Stomach (tissue), 8 donors: ENCODE measurements at regions not wholly inside any gene's neighbourhood (a gene's known extent, or its start where the extent isn't known, plus 50 kb on each side); places are given as distances from the start of the nearest gene placed in this dataset.
A peak's percentile ranks its signal among the peaks of the same experiment; 100 is the strongest.

Experiments
- DNase-seq, 2 donors: peaks; one replicate each; pipeline versions ENCODE4 v3.0.0 to v3.0.0-alpha.2; 2013 to 2019
- H3K27ac ChIP-seq, 5 donors: fragments of 200-600 bp in 4 of 5; sonication (generic) in 4 of 5; one replicate each; pipeline ENCODE4 v1.5.1; 2013 to 2019; ENCODE audit warnings: mild to moderate bottlenecking in 1 of 5, moderate library complexity in 1 of 5
- H3K27me3 ChIP-seq, 3 donors: fragments of 200-600 bp; sonication (generic); one replicate each; pipeline ENCODE4 v1.5.1; 2017 to 2019; ENCODE audit warnings: mixed run types in 1 of 3
- H3K36me3 ChIP-seq, 4 donors: fragments of 200-600 bp; sonication (generic); 1 replicate in 3 of 4; 2 replicates in 1 of 4; pipeline ENCODE4 v1.5.1; 2016 to 2019
- H3K4me1 ChIP-seq, 4 donors: fragments of 200-600 bp; sonication (generic); one replicate each; pipeline ENCODE4 v1.5.1; 2016 to 2019
- H3K4me3 ChIP-seq, 4 donors: fragments of 200-600 bp; sonication (generic) in 3 of 4; one replicate each; pipeline ENCODE4 v1.5.1; 2016 to 2019; ENCODE audit warnings: mild to moderate bottlenecking in 1 of 4
- H3K9me3 ChIP-seq, 4 donors: fragments of 200-600 bp; sonication (generic); one replicate each; pipeline ENCODE4 v1.5.1; 2016 to 2019
- CTCF ChIP-seq, 7 experiments: fragments of 450-650 bp in 4 of 7; fragments of 200-600 bp in 3 of 7; sonication (generic) in 3 of 7; IDR thresholded peaks; one replicate each; pipeline ENCODE4 v1.5.1; 2016 to 2019; ENCODE audit warnings: antibody characterized with exemption in 7 of 7, control low read depth in 2 of 7, mild to moderate bottlenecking in 1 of 7
- EP300 ChIP-seq: sonication (generic); formaldehyde crosslinking; IDR thresholded peaks from one replicate; pipeline ENCODE4 v1.6.1; 2017; ENCODE audit warnings: antibody characterized with exemption
- POLR2A ChIP-seq, 4 donors: fragments of 450-650 bp; IDR thresholded peaks; one replicate each; pipeline ENCODE4 v1.6.1; 2016; ENCODE audit warnings: antibody characterized with exemption in 4 of 4, control low read depth in 2 of 4, mild to moderate bottlenecking in 1 of 4, moderate library complexity in 1 of 4
- POLR2AphosphoS5 ChIP-seq, 3 donors: sonication (generic); formaldehyde crosslinking; IDR thresholded peaks; one replicate each; pipeline ENCODE4 v1.6.1; 2016; ENCODE audit warnings: antibody characterized with exemption in 3 of 3
- WGBS, 5 donors: extraction: QIAGEN DNeasy Blood & Tissue Kit in 3 of 5; methylation state at CpG; one replicate each; pipeline versions ENCODE4 v1.1.5 to v1.1.7; 2013 to 2018; 5-methylcytosine and 5-hydroxymethylcytosine counted together
- intact Hi-C: fragments of 100-400 bp; cut with DNase I; formaldehyde crosslinking; loops from one replicate; pipeline ENCODE4 v1.15.1; 2023; ENCODE audit warnings: low total_unique reads
- donor health status: healthy with polysubstance abuse.
- donor health status: Bipolar disorder and iron deficiency.
- donor health status: healthy.

DNA sequence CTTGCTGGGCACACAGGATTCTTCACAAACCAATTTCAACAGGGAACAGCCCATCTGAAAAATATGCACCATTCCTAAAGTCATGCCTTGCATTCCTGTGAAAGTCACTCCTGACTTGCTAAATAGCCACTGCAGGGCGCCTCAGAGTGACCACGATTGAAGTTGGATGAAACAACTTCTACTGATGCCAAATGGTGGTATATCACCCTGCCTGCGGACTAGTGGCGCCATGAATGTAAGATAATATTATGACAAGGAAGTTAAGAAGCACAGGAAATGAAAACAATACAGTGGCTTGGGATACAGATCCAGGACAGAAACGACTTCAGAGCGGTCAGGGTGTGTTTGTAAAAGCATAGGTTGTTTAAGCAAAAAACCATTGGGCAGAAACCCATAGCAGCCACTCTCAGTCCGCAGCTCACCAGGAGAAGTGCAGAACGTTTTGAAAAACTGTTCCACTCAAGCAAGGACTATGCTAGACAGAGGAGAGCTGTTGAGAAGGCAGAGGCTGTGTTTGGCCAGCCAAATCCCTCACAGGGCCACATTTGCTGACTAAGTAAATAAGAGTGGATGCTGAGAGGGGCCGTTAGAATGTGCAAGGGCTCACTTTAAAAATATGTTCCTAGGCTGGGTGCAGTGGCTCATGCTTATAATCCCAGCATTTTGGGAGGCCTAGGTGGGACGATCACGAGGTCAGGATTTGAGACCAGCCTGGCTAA, 250.4 kb downstream of the PTTG2 start:
- Histone ChIP-seq H3K36me3 (no peaks in the 10 kb centered on the region), H3K27me3 (no peaks in the 10 kb centered on the region), H3K9me3 (peaks cover 0 to 10% (median 2%) of the 10 kb centered on the region in 4 donors), H3K4me3 (no peak overlapping the region), H3K4me1 (peaks cover 0 to 22% (median 17%) of the 10 kb centered on the region in 4 donors), H3K27ac (peak overlapping the region in 4 of 5 donors; percentile 31 to 64 (median 43))
- TF ChIP-seq CTCF (IDR thresholded peaks at IDR 0.05) (no peak), EP300 (no peak), POLR2A (IDR thresholded peaks at IDR 0.05) (no peak), POLR2AphosphoS5 (IDR thresholded peaks at IDR 0.05) (no peak)
- intact Hi-C loops: no loop called here
- DNase-seq: no peak
- WGBS, 5 donors: 49 to 63% (median 57%) methylated on average over 11 of the region's 11 CpGs

- Histone ChIP-seq H3K4me1 (peaks cover 0 to 22% (median 17%) of the 10 kb centered on the region in 4 donors), H3K9me3 (peaks cover 0 to 10% (median 2%) of the 10 kb centered on the region in 4 donors), H3K36me3 (no peaks in the 10 kb centered on the region), H3K4me3 (no peak overlapping the region), H3K27ac (peak overlapping the region in 3 of 5 donors; percentile 31 to 64 (median 49)), H3K27me3 (no peaks in the 10 kb centered on the region)
- DNase-seq: no peak
- WGBS, 5 donors: 36 to 95% (median 61%) methylated on average over 2 of the region's 2 CpGs
- intact Hi-C loops: no loop called here
- TF ChIP-seq POLR2A (IDR thresholded peaks at IDR 0.05) (no peak), CTCF (IDR thresholded peaks at IDR 0.05) (no peak), POLR2AphosphoS5 (IDR thresholded peaks at IDR 0.05) (no peak), EP300 (no peak)
These were observed 251.7 kb downstream of the PTTG2 start for GRCh38 chr4:38211885-38212284.

DNA sequence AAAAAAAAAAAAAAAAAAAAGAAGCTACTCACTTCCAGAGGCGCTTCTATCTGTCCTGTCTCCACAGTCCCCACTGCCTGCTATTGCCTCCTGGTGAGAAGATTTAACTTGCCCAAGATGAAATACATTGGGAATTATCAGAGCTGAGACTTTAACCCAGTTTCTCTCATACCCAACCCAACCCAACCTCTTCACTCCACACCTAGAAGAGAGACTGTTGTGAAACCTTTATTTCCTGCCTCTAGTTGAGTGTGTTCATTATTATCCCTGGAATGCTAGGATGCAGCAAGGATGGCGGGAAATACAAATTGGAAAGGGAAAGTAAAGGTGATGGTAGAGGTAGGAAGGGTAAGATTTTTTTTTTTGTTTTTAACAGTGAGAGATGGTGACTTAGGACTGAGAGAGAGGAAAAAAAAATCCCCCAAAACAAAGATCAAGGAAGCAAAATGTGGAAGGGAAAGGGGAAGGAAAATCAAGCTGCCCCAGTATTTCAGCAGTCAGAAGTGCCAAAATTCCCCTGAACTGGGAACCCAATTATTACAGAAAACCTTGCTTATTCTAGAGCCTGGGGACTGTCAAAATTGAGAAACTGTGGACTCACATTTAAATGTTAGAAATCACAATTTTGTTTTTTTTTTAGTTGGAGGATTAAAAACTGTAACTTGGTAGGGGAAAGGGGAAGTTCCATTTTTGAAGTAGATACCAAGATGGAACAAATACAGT, 253.0 kb downstream of the PTTG2 start:
- H3K9me3 ChIP-seq: peaks cover 0 to 10% (median 2%) of the 10 kb centered on the region in 4 donors
- TF ChIP-seq POLR2A (IDR thresholded peaks at IDR 0.05) (no peak), POLR2AphosphoS5 (IDR thresholded peaks at IDR 0.05) (no peak), CTCF (IDR thresholded peaks at IDR 0.05) (no peak), EP300 (no peak)
- H3K4me1 ChIP-seq: peaks cover 0 to 22% (median 17%) of the 10 kb centered on the region in 4 donors
- DNase-seq: no peak
- no peak overlapping the region for H3K4me3 ChIP-seq
- no peaks in the 10 kb centered on the region for H3K27me3 ChIP-seq
- H3K36me3 ChIP-seq: no peaks in the 10 kb centered on the region
- WGBS, 5 donors: 93 to 100% (median 96%) methylated on average over 2 of the region's 2 CpGs
- intact Hi-C loops: no loop called here
- no peak overlapping the region for H3K27ac ChIP-seq

DNA sequence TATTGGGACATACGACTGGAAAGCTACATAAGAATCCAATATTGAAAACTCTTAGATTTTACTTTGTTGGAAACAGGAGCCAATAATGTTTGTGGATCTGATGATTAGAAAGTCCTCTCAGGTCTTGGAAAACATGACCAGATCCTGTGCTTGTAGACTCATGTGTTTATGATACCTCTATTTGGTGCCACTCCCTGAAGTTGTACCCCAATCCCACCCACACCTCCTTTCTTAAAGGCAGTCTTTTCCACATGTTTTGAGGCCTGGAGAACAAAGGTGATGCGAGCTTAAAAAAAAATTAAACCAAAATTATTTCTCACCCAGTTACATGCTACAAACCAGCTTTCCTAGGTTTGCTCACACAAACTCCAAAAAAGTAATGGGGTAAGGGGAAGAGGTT, 262.7 kb downstream of the PTTG2 start:
- Histone ChIP-seq H3K27me3 (no peaks in the 10 kb centered on the region), H3K4me1 (peaks cover 12 to 29% (median 22%) of the 10 kb centered on the region in 4 donors), H3K9me3 (no peaks in the 10 kb centered on the region), H3K4me3 (no peak overlapping the region), H3K27ac (peak overlapping the region in 2 of 5 donors; percentile 77 to 84), H3K36me3 (no peaks in the 10 kb centered on the region)
- 66 to 89% (median 69%) methylated on average over 2 of the region's 2 CpGs for WGBS, 5 donors
- intact Hi-C loops: no loop called here
- DNase-seq: no peak
- TF ChIP-seq POLR2A (IDR thresholded peaks at IDR 0.05) (no peak), CTCF (IDR thresholded peaks at IDR 0.05) (no peak), POLR2AphosphoS5 (IDR thresholded peaks at IDR 0.05) (no peak), EP300 (no peak)
